Stimulated activated CD4-positive, alpha-beta T cell treated with anti-CD3 and anti-CD28 coated beads, Interleukin-1b, Interleukin-23, amount 100 ng/mL, for 48 hours (primary cell): ENCODE measurements at regions not wholly inside any gene's neighbourhood (a gene's known extent, or its start where the extent isn't known, plus 50 kb on each side); places are given as distances from the start of the nearest gene placed in this dataset.

Source experiments
- DNase-seq: peaks from one replicate; pipeline ENCODE4 v3.0.0-alpha.2; 2020

- no peak for DNase-seq
These were observed 175.4 kb upstream of the TP63 start for GRCh38 chr3:189455641-189456417.

DNA sequence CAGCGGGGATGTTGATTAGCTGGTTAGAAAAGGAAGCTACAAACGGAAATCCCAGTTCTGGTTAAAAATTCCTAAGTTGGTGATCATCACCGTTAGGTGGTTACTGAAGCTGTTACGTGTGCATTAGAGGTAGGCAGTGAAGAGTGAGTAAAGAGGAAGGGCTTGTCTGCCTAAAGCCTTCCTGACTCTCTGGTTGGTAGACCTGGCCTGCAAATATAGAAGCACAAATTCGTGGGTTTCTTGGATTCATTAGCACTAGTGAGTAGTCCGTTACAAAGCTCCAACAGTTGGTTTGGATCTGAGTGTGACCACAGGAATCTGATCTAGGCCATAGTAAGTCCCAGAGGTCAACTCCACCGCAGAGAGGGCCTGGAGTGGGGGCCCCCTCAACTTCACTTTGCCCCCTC lies 174.0 kb upstream of the TP63 start:
- DNase-seq: no peak

DNA sequence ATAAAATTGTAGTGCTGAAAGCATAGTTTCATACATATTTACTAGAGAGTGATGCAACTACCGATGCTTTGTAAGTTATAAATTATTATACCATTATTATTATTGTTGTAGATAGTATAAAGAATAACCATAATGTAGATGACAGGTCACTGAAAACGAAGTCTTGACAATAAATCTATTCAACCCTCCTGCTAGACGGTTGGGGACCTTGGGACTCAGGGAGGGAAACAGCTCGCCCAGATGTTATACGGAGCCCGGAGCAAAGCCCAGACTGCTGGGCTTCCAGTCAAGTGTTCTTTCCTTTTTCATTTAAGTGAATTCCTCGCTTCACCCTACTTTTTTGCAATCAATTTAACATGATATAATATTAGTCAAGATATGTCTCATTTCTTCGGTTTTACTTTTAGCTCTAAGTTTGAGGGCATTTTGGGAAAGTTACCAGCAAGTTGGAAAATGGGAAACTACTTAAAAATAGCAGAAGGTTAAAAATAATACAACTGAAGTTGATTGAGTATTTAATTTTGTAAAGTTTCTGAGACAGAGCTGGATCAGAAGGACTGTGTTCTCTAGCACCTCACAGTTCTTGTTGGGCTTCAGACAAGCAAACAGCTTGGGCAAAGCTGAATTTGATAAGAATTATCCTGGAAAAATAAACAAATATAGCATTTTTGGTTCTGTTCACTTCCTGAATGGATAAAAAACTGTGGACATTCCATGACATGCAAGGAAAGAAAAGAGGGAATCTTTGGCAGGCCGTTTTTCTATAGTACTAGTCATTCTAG lies 173.4 kb upstream of the TP63 start:
- no peak for DNase-seq

DNA sequence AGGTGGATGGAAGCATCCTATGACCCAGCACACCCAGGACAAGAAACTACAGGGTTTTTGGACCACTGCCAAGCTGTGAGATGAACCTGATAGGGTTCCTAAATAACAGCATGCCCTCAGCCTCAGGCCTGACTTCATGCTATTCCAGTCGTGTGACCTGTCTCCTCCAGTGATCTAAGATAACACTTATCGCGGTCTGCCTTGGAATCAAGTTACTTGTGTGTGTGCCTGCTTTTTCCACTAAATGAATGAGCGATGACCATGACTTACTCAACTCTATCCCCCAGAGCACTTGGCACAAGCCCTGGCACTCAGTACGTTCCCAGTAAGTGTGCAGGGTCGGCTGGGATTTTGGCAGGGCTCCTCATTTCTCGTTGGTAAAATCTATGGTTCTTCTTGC lies 172.7 kb upstream of the TP63 start:
- no peak for DNase-seq

- no peak for DNase-seq
These were observed 172.0 kb upstream of the TP63 start for GRCh38 chr3:189459231-189459630.

GRCh38 chr3:189460511-189460910 lies 170.7 kb upstream of the TP63 start:
- no peak for DNase-seq

- no peak for DNase-seq
These were observed 166.4 kb upstream of the TP63 start for GRCh38 chr3:189464799-189465198.

GRCh38 chr3:189466004-189466403 lies 165.2 kb upstream of the TP63 start:
- DNase-seq: no peak

GRCh38 chr3:189467451-189467850 lies 163.7 kb upstream of the TP63 start:
- DNase-seq: no peak

DNA sequence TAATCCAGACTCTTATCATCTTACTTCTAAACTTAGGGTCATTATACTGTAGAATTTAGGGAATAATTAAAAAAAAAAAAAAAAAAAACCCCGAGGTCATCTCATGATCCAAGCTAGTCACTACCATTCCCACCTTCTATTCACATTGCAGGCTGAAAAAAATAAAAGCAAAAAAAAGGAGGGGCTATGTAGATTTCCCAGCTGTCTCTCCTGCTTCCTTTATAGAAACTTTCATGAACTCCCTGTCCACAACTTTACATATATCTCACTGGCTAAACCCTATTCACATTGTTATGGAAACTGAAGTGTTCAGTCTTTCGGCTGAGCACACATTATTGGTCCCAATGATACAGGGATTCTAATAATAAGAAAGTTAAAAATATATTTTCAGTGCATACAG lies 156.2 kb upstream of the TP63 start:
- DNase-seq: no peak

DNA sequence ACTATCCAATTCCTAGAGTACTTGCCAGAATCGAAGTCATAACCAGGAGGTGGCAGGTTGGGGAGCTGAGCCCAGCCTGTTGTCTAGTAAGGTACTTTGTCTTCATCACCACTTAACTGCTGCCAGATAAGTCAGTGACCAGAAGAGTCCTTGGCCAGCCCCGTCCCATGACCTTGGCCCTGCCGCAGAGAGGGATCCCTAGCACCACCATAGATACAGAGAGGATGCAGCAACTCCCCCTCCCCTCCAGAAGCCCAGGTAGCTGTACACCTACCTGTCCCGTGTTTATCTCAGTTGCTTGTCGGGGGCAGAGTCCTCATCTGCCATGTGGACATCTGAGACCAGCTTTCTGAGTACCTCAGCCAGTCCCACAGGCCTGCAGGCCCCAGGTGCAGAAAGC lies 153.6 kb upstream of the TP63 start:
- no peak for DNase-seq

DNA sequence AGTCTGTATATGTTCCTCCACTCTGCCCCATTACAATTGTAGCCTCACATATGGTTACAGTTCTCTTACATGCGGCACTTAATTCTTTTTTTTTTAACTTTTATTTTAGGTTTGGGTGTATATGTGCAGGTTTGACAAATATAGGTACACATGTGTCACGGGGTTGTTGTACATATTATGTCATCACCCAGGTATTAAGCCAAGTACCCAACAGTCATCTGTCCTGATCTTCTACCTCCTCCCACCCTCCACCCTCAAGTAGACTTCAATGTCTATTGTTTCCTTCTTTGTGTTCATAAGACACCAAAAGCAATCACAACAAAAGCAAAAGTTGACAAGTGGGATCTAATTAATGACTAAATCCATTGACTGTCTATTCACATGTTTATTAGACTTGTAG lies 144.6 kb upstream of the TP63 start:
- DNase-seq: no peak

GRCh38 chr3:189488241-189488767 lies 142.9 kb upstream of the TP63 start:
- no peak for DNase-seq

DNA sequence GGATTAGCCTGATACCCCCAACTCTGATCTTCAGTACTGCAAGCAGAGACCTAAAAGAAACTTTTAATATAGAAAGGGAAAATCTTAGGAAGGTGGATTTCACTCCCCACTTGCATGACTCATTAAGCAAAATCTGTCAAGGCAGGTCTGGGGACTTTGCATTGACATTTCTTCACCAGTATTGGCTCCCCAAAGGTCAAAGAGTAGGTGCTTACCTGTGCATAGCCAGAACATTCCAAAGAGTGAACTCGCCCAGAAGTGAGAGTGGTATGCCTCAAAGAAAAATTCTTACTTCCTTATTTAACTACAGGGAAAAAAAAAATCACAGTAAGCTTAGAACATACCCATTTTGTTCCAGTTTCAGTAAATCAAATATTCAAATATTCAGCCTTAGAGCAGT lies 140.9 kb upstream of the TP63 start:
- no peak for DNase-seq

- no peak for DNase-seq
These were observed 140.4 kb upstream of the TP63 start for GRCh38 chr3:189490749-189491148.

DNA sequence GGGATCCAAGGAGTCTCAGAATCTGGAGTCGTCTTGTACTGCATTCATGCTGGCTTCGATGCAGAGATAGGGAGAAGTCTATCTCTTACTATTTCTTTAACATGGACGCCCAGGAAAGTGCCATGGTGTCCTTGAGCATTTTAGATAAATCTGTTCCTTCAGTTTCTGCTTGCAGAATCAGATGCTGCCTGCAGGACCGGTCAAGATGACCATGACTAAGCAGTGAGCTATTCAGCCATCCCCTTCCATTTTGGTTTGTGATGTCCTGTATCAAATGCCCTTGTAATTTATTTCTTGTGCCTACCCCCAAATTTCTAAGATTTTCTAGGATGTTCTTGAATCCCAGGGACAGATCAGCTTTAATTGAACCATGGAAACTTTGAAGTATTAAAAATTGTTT lies 139.4 kb upstream of the TP63 start:
- no peak for DNase-seq

DNA sequence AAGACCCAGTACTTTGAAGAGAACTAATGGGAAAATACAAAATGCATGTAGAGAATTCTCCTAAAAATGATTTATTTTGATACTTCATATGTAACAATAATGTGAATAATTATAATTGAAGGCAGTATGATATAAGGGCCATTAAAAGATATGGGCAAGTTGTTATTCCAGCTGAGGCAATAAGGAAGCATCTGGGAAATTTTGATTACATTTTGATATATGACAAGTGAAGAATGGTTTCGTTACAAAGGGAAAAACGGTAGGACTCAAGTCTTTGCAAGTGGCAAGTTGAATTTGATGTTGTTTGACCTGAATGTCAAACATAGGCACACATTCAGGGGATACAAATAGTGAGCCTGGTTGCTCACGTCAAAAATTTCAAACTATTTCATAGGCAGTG lies 137.9 kb upstream of the TP63 start:
- no peak for DNase-seq

- no peak for DNase-seq
These were observed 136.6 kb upstream of the TP63 start for GRCh38 chr3:189494632-189495031.

DNA sequence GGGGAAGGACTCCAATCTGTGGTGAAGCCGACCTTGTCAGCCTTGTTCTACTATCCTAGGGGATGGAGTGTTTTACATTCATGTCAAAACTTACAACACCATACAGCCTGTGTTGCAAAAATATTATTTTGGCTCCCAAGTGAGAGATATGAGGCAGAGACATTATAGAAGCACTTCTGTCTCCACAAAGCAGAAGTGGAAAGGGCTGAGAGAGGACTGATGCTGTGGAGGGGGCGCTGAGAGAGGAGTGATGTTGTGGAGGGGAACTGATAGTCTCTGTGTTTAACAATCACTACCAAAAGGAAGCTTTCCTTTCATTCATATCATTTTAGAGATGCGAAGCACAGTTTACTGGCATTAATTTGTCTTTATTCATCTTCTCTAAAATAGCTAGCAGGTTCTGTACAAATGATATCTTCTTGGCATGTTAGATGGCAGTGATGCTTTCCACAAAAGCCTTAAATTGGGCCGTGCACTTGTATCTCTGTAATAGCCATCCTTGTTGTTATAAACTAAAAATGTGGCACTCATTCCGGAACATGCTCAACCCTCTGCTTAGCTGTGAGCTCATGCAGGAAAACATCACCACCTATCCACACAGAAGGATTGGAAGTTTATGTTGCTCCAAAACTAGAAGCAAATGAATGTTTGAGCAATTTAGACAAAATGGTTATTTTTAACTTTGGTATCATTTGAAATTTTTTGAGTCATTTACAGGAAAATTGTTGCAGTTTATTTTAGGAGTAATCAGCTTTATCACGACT lies 134.6 kb upstream of the TP63 start:
- DNase-seq: no peak

GRCh38 chr3:189498995-189499704 lies 132.0 kb upstream of the TP63 start:
- no peak for DNase-seq

DNA sequence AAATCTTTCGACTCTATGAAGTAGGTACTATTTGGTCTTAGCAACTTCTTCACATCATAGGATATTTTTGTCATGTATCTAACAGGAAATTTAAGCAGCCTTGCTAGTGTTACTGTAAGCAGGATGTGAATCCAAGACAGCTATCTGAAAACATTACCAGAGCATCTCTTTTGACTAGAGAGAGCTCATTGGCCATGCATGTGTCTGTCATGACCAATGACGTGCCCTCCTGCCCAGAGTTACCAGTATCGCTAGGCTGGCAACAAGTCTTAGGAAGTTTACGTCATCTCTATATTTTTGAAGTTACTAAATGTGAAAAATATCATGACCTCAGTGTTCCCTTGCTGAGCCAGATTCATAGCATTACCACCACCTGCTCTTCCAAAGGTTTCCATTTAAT lies 130.9 kb upstream of the TP63 start:
- DNase-seq: peak; percentile 8

DNA sequence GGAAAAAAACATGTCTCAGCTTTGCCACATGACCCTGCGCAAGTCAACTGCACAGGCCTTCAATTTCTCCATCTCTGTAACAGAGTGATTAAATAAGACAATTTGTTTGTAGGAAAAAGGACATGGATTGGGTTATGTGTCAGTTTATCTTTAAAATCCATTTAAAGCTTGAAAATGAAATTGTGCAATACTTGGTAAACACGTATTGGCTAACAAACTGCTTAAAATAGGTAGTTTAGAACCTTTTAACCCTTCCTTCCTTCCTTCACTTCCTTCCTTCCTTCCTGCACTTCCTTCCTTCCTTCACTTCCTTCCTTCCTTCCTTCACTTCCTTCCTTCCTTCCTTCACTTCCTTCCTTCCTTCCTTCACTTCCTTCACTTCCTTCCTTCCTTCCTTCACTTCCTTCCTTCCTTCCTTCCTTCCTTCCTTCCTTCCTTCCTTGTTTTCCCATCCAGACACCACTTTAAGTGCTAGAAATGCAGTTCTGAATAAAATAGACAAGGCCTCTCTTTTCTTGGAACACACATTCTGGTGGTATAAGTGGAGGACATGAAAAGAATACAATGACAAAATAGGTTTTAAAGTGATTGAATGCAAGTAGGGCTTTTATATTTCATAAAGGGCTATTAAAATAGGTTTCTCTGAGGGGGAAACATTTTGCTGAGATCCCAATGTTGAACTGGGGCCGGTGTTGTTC lies 130.2 kb upstream of the TP63 start:
- DNase-seq: no peak
